Uterus (tissue), 2 donors: ENCODE measurements at regions not wholly inside any gene's neighbourhood (a gene's known extent, or its start where the extent isn't known, plus 50 kb on each side); places are given as distances from the start of the nearest gene placed in this dataset.

ENCODE experiments used
- CTCF ChIP-seq, 4 experiments: fragments of 200-600 bp in 2 of 4; fragments of 450-650 bp in 2 of 4; sonication (generic) in 2 of 4; IDR thresholded peaks; one replicate each; pipeline ENCODE4 v1.5.1; 2016 to 2019; ENCODE audit warnings: antibody characterized with exemption in 4 of 4, mild to moderate bottlenecking in 2 of 4, moderate library complexity in 1 of 4
- POLR2A ChIP-seq, 2 donors: fragments of 450-650 bp; IDR thresholded peaks; one replicate each; pipeline ENCODE4 v1.6.1; 2016; ENCODE audit warnings: antibody characterized with exemption in 2 of 2, mild to moderate bottlenecking in 1 of 2, moderate library complexity in 1 of 2

DNA sequence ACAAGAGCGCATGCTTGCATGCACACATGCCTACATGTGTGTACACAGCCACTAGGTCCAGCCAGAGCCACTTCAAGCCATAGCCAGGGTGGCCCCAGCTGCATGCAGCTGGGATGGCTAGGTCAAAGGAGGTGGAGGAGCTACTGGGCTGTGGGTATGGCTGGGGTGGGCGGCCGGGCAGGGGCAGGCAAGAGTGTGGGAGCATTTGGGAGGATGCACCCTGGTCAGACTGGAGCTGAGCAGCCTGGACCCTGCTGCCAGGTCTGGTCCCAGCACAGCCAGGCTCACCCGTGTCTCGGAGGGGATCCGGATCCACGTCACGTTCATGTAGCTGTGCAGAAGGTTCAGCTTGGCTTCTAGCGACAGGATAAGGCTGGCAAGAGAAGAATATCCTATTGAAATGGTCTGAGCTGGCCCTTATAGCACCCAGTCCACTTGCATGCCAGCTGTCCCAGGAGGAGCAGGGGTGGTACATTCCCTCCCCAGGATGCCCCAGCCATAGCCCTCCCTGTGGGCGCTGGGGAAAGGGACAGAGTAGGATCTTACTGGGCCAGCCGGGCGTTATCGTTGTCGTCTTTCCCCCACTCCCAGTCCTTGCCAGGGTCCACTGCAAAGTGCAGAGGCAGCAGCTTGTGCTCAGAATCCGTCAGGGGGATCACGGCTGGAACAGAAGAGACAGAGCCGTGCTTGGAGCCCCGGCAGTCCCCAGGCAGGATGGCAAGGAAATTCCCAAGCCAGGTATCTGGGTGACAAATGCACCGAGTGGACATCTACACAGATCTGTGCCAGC, 160.5 kb downstream of the KLF13 start:
- TF ChIP-seq POLR2A (IDR thresholded peaks at IDR 0.05): no peak
- TF ChIP-seq CTCF (IDR thresholded peaks at IDR 0.05): no peak
